Raji (cell line): ENCODE measurements at regions not wholly inside any gene's neighbourhood (a gene's known extent, or its start where the extent isn't known, plus 50 kb on each side); places are given as distances from the start of the nearest gene placed in this dataset.

Experiments used
- POLR2A ChIP-seq: IDR thresholded peaks from 2 replicates; pipeline ENCODE4 v1.6.1; 2011; ENCODE audit warnings: low read depth, low read length, control low read depth; ENCODE audit not compliant: insufficient read depth

DNA sequence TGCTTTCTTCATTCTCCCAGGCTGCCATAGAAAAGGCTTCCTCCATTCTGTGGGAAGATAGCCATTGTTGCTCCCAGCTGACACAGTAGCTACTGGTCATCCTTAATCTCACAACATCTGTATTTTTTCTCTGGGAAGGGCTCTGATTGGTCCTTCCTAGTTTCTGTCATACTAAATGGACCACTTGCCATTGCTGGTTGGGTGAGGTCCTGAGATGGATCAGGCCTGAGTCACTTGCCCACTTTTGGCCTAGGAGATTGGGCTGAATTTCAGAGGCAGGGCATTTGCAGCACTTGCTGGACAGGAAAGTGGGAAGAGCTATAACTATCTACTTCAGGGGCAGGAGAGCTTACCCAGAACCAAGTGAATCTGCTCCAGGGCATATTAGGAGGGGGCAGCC, 106.5 kb upstream of the PROK2 start:
- no peak for TF ChIP-seq POLR2A

DNA sequence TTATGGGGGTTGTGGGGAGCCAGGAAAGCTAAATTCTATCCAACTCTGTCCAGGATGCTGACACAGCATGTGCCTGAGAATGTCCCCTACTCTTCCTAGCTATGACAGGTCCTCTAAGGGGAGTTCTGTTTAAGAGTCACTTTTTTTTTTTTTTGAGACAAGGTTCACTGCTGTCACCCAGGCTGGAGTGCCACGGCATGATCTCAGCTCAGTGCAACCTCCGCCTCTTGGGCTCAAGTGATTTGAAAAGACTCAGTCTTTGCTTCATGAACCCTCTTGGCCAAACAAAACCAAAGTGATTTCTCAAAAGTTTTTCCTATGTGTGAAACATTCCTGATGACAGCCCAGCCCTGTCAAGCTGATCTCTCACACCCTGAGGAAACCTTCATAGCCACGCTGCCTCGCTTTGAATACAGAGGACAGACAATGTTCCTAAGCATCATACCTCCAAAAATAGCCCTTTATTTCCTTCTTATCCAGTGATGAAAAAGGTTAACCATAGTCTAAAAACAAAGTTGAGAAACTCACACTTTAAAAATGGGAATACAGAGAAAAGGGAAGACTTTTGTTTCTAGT, 105.5 kb upstream of the PROK2 start:
- no peak for TF ChIP-seq POLR2A

DNA sequence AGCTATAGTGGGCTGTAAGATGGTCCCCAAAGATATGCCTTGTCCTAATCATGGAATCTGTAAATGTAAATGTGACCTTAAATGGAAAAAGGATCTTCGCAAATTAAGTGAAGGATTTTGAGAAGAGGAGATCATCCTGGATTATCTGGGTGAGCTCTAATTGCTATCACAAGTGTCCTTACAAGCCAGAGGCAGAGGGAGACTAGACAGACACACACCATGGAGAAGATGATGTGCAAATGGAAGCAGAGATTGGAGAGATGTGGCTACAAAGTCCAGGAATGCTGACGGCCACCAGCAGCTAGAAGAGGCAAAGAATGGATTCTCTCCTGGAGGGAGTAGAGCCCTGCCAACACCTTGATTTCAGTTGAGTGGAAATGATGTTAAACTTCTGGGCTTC, 102.3 kb upstream of the PROK2 start:
- no peak for TF ChIP-seq POLR2A

DNA sequence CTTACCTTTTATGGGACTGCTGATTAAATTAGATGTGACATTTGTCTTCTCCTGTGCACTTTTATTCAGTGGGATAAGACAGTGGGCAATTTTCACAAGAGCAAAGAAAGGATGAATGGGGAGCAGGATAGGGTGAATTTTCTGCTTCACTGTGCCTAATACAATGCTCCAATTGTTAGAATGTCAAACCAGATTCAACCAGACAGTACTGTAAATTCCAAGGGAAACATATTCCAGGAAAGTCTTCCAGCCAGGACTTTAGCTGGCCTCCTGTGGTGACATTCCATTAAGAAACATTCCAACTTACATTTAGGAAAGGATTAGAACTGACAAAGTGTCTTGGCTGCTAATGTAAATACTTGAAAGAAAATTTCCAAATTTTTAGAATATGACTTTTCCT, 100.1 kb upstream of the PROK2 start:
- TF ChIP-seq POLR2A, result no peak

DNA sequence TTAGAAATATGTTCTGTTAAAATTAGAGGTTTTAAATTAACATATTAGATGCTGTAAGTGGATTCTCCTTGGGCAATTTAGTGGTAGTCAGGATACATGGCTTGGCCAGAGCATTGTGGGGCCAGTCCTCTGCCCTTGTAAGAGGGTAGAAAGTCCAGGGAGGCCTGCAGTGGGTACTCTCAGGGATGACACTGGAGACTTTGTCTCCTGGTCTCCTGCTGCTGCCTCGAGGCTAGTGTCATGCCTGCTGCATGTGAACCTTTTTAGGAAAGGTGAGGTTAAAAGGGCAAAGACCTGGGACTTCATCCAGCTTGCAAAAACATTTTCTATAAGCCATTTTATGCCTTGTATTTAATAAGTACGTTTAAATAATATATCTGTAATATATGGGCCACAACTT, 96.8 kb upstream of the PROK2 start:
- no peak for TF ChIP-seq POLR2A

DNA sequence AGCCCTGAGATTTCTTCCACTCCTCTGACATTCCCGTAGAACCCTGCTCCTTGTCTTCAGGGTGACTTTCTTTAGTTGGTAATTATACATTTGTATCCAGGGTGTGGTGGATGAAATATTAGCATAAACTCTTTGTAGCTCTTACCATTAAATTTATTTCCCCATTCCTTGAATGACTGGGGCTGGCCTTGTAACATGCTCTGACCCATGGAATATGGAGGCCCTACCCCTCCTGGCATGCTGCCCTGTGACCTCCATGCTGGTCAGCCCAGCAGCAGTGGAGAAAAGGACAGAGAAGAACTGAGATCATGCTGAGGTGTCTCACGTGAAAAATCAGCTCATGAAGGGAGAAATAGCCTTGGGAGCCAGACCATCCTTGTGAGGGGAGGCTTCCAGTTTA, 96.1 kb upstream of the PROK2 start:
- TF ChIP-seq POLR2A, result no peak

DNA sequence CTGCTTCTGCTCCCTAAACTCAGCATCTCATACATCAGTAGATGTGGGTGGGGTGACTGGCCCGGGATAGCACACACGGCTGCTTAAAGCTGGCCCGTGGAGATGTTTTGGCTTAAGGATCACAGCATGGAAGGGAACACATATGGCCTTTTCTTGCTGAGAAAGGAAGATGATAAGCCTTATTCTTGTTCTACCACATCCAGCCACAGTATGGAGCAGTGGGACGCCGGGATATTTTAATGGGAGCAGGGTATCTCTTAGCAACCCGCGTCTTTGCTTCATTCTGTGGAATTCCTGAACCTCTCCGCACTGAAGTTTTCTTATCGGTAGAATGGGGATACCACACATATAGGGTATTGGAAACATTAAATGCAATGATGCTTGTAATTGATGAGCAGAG, 94.1 kb upstream of the PROK2 start:
- TF ChIP-seq POLR2A, result no peak

DNA sequence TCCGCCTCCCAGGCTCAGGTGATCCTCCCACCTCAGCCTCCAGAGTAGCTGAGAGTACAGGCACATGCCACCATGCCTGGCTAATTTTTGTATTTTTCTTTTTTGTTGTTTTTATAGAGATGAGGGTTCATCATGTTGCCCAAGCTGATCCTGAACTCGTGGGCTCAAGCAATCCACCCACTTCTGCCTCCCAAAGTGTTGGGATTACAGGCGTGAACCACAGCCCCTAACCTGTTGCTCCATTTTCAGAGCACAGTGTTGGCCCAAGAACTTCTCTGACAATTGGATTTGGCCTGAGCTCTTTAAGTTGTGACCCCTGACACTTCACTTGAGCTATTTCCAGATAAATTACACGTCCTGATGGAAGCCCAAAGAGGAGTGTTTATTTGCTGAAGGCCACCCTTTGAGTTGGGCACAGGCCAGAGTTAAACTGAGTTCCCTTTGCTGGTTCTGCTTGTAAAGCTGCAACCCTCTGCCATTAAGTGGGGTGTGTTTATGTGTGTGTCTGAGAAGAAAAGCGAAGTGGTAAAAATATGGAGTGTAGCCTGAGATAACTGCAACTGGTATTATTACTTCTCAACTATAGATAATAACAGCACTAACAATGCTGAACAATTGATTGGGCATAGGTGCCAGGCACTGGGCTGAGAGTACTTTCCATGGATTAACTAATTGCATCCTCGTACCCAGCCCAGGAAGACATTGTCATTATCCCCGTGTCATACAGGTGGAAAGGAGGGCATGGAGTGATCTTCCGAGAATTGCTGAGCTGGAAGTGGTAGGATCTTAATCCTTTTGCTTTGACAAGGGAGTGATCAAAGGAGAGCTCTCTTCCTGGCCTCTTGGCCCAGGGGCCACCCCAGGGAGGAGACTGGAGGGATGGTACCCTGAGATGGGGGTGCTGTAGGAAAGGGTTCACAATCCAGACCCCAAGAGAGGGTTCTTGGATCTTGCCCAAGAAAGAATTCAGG, 91.5 kb upstream of the PROK2 start:
- TF ChIP-seq POLR2A, result no peak

DNA sequence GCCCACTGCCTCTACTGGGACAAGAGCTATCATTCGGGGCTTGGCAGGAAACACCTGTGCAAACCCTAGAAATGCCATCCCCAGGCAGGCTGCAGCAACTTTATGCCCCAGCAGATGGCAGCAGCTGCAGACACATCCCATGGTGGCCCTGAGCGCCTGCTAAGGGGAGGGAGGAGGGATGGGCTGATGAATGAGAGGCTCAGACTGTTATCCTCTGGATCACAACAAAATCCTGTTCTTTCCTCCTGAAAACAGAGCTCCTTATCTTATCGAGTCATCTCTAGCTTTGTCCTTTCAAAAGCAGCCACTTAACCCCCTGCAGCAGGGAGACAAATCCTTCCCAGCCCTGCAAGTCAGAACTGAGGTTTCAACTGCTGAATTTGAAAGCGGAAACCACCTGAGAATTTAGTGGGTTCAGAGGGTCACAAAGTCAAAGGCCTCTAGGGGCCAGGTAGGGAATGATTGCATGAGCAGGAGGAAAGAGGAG, 90.6 kb upstream of the PROK2 start:
- no peak for TF ChIP-seq POLR2A

DNA sequence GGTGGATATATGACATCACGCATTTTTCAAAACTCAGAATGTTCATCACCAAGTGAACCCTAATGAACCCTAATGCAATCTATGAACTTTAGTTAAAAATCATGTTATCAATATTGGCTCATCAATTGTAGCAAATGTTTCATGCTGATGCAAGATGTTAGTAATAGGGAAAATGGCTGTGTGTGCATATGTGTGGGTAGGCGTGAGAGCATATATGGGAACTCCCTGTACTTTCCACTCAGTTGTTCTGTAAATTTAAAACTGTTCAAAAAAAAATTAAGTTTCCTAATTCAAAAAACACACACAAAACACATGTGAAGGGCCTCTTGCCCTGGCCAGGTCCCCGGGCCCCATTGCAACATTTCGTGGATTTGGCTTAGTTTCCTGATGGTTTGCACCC, 89.7 kb upstream of the PROK2 start:
- TF ChIP-seq POLR2A, result no peak

DNA sequence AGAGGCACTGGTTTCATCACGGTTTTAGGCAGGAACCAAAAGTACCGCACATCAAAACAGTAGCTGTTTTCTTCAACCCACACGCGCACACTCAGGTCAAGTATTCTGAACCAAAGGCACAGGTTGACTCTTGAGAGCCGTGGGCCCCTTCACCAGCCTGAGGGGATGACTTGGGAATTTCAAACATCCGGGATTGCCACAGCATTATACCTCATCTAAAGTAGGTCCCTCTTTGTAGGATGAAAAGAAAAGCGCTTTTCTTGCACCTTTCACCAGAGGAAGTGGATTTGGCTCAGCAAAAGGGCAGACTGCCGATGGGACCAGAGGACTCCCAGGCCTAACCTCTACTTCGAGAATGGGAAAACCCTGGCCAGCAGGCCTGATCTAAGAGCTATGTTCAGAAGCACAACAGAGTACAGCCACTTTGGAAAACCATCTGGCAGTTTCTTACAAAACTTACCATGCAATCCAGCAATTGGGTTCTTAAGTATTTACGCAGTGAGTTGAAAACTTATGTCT, 88.2 kb upstream of the PROK2 start:
- TF ChIP-seq POLR2A, result no peak

DNA sequence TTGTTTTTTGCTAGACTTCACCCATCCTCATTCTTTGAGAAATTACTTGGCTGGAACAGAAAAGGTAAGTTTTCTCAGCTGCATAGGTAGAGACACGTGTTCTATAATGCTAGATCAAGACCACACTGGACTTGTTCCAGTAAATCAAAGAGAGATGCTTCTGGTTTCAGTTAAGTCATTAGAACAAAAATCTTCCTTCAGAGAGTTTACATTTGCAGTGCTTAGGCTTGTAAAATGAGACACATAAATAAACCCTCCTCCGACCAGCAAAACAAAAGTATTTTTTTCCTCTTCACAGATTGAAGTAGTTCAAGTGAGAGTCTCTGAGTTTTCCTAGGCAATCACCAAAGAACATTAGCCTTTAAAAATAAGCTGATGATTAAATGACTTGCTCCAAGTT, 87.3 kb upstream of the PROK2 start:
- TF ChIP-seq POLR2A, result no peak

DNA sequence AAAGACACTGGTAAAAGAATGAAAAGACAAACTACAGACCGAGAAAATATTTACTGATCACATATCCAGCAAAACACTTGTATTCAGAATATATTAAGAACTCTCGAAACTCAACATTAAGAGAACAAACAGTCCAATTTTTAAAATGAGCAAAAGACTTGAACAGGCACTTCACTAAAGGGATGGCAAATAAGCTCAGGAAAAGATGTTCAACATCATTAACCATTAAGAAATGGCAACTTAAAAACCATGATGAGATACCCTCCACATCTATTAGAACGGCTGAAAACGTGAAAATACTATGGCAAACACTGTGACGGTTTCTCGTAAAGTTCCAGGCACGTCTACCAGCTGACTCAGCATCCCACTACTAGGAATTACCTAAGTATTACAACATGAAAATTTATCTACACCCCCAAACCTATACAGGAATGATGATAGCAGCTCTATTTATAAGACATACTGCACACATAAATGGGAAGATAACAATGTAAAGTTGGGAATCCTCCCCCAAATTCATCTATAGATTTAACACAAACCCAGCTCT, 86.1 kb upstream of the PROK2 start:
- no peak for TF ChIP-seq POLR2A

DNA sequence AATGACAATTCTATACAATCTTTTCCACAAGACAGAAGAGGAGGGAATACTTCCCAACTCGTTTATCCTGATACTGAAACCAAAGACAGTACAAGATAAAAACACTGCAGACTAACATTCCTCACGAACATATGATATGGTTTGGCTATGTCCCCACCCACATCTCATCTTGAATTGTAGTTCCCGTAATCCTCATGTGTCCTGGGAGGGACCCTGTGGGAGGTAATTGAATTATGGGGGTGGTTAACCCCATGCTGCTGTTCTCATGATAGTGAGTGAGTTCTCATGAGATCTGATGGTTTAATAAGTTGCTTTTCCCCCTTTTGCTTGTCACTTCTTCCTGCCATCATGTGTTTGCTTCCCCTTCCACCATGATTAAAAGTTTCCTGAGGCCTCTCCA, 83.9 kb upstream of the PROK2 start:
- no peak for TF ChIP-seq POLR2A

DNA sequence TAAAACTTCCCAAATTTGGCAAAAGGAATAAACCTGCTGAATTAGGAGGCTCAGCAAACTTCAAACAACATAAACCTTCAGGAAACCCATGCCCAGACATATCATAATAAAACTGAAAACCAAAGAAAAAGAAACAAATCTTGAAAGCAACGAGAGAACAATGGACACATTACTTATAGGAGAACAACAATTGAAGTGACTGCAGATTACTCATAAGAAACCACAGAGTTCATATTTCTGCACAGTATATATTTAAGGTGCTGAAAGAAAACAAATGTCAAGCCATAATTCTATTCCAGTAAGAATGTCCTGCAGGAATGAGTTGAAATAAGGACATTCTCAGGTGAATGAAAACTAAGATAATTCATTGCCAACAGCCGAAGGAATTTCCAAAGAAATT, 80.8 kb upstream of the PROK2 start:
- TF ChIP-seq POLR2A, result no peak

DNA sequence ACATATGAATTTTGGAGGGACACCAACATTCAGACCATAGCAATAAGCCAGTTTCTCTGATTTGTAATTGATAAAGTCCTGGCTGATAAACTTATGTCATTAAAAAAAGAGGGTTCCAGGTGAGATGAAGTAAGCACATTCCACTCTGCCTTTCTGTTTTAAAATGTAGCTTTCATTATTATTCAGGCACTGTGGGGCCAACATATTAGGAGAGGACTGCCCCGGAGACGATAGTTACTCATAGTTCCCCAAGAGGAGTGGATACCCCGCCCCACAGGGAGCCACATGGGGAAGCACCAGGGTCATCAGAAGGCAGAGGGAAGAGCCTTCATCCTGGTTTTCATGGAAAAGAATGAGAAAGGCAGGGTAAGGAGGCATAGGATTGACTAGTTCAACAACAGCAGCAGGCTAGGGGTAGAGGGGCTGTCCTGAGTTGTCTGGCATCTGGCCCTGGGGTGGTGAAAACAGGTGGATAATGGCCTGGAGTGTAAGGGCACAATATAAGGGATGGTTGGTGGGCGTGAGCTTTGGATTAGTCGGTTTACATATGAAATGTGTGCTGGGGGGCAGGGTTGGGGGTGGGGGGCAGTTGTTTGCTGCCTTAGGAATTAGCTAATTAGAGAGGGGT, 78.7 kb upstream of the PROK2 start:
- TF ChIP-seq POLR2A, result no peak
